WERI-Rb-1 (cell line): ENCODE measurements at regions not wholly inside any gene's neighbourhood (a gene's known extent, or its start where the extent isn't known, plus 50 kb on each side); places are given as distances from the start of the nearest gene placed in this dataset.

ENCODE experiments used
- DNase-seq: peaks from one replicate; pipeline ENCODE4 v3.0.0-alpha.2; 2020
- H3K27ac ChIP-seq: fragments of 250-450 bp; sonication (Bioruptor Pico); 2 replicates; pipeline ENCODE4 v1.5.1; 2020; ENCODE audit warnings: mild to moderate bottlenecking, moderate library complexity
- H3K27me3 ChIP-seq: fragments of 250-450 bp; sonication (Bioruptor Pico); 2 replicates; pipeline ENCODE4 v1.5.1; 2021; ENCODE audit warnings: mild to moderate bottlenecking, low read depth, moderate library complexity; ENCODE audit not compliant: insufficient read depth, severe bottlenecking
- H3K36me3 ChIP-seq: fragments of 250-450 bp; sonication (Bioruptor Pico); 2 replicates; pipeline ENCODE4 v1.5.1; 2020; ENCODE audit warnings: mild to moderate bottlenecking, moderate library complexity
- H3K4me3 ChIP-seq: 2 replicates; pipeline ENCODE4 v1.5.1; 2011; ENCODE audit warnings: low read depth, mild to moderate bottlenecking, control low read depth, low read length
- H3K9me3 ChIP-seq: fragments of 250-450 bp; sonication (Bioruptor Pico); 2 replicates; pipeline ENCODE4 v1.5.1; 2021; ENCODE audit warnings: mild to moderate bottlenecking, moderate library complexity; ENCODE audit not compliant: severe bottlenecking
- TF ChIP-seq, protein P1 (sequence below): IDR thresholded peaks from 2 replicates; pipeline ENCODE4 v1.5.1; 2011; ENCODE audit warnings: low read depth, mild to moderate bottlenecking, control low read depth, inconsistent platforms, low read length

DNA sequence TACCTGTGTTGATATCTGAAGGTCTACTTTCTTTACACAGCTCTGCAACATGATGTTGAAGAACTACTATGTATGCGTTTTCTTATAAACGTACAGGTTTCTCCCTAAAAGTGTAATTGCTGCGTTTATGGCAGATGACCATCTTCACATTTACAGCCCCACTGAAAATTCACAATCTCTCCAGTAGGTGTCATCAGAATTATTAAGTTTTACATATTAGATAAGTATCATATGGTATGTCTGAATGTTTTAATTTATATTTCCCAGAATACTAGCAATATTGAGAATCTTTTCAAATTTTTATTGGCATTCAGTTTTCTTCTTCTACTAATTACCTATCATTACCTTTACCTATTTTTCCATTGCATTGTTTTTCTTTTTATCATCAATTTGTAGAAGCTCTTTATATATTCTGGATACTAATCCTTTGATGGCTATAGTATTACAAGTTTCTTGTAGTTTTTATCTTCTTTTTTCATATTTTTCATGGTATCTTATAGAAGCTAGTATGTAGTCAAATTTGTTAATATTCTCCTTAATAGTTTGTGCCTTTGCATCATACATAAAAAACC is 123.5 kb downstream of the CAPZA3 start:
- DNase-seq, result no peak
- H3K4me3 ChIP-seq, result no peak overlapping the region
- H3K27ac ChIP-seq, result no peak overlapping the region
- TF ChIP-seq, protein P1, sequence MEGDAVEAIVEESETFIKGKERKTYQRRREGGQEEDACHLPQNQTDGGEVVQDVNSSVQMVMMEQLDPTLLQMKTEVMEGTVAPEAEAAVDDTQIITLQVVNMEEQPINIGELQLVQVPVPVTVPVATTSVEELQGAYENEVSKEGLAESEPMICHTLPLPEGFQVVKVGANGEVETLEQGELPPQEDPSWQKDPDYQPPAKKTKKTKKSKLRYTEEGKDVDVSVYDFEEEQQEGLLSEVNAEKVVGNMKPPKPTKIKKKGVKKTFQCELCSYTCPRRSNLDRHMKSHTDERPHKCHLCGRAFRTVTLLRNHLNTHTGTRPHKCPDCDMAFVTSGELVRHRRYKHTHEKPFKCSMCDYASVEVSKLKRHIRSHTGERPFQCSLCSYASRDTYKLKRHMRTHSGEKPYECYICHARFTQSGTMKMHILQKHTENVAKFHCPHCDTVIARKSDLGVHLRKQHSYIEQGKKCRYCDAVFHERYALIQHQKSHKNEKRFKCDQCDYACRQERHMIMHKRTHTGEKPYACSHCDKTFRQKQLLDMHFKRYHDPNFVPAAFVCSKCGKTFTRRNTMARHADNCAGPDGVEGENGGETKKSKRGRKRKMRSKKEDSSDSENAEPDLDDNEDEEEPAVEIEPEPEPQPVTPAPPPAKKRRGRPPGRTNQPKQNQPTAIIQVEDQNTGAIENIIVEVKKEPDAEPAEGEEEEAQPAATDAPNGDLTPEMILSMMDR, result 0 out of 2 replicates have a peak, but pooled peaks have one; percentile 5
- H3K27me3 ChIP-seq, result no peaks in the 10 kb centered on the region
- H3K36me3 ChIP-seq, result no peaks in the 10 kb centered on the region
- H3K9me3 ChIP-seq, result no peaks in the 10 kb centered on the region

DNA sequence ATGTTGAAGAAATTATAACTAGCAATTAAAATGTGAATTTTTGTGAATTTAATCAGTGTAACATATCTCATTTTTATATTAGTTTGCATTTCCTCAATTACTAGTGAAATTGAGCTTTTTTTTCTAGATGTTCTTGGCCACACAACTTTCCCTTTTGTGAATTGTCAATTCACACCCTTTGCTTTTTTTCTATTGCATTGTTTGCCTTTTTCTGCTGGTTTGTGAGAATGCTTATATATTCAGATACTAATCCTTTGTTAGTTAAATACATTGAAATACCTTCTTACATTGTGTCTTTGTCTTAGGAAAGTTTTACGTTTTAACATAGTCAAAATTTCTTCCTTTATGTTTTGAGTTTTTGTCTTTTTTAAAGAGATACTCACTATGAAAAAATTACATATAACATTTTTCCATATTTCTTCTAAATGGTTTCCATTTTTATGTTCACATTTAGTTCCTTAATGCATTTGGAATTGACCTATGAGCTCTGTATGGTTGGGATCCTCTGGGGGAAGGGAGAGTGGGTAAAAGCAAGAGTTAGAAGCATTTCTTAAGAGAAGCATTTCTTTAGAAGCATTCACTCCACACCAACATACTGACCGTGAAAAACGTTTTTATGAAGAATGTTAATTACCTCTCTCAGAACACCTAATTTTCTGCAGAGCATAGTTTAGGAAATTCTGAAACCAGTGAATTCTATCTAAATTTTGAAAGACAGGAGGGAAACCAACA is 126.0 kb downstream of the CAPZA3 start:
- H3K4me3 ChIP-seq, result no peak overlapping the region
- no peaks in the 10 kb centered on the region for H3K36me3 ChIP-seq
- no peak overlapping the region for H3K27ac ChIP-seq
- H3K9me3 ChIP-seq, result no peaks in the 10 kb centered on the region
- TF ChIP-seq, protein P1, result no peak
- no peak for DNase-seq
- no peaks in the 10 kb centered on the region for H3K27me3 ChIP-seq

DNA sequence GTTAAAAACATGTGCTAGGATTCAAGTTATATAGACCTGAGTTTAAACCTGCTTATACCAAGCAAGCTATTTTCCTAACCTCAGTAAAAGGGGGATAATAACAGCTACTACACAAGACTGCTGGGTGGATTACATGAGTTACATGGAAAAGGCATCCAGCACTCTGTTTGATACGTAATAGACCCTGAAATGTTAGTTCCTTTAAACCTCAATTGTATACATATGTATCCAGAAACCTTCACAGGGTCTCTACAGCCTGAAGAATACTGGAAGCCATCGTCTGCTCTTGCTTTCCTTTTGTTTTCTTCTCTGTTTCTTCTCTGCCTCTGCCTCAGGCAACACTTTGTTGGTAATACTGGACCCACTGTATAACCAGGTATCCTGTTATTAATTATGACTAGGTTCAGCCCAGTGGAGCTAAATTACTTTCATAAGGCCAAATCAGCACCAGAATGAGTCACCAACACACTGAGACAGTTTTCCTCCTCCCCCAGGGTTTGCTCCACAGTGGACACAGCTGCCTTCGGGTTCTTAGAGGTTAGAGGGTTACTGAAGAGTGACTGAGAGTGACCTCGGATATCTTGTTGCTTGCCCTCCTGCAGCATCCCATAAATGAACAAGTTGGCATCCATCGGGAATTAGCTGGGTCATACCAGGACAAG is 127.1 kb downstream of the CAPZA3 start:
- TF ChIP-seq, protein P1, result no peak
- H3K9me3 ChIP-seq, result no peaks in the 10 kb centered on the region
- no peak overlapping the region for H3K4me3 ChIP-seq
- no peak for DNase-seq
- no peaks in the 10 kb centered on the region for H3K36me3 ChIP-seq
- H3K27ac ChIP-seq, result no peak overlapping the region
- no peaks in the 10 kb centered on the region for H3K27me3 ChIP-seq

DNA sequence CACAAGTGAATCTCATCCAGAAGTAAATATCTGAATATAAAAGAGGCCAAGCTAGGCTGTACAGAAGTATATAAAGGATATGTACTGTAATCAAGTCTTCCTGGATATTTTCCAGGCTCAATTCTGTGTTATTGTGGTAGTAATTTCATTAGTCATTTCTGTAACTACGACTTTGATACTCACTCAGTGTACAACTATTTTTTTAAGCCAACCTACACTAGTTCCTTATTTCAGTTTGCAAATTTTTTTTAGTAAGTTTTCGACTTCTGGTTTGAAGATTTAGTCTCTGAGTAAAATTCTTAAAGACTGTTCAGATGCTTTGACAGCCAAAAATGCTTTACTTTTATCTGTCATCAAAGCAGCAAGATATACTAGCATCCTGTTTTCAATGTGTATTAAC is 130.8 kb downstream of the CAPZA3 start:
- Histone ChIP-seq H3K27me3 (no peaks in the 10 kb centered on the region), H3K9me3 (no peaks in the 10 kb centered on the region), H3K4me3 (no peak overlapping the region), H3K36me3 (no peaks in the 10 kb centered on the region), H3K27ac (no peak overlapping the region)
- TF ChIP-seq, protein P1, result no peak
- DNase-seq, result no peak

DNA sequence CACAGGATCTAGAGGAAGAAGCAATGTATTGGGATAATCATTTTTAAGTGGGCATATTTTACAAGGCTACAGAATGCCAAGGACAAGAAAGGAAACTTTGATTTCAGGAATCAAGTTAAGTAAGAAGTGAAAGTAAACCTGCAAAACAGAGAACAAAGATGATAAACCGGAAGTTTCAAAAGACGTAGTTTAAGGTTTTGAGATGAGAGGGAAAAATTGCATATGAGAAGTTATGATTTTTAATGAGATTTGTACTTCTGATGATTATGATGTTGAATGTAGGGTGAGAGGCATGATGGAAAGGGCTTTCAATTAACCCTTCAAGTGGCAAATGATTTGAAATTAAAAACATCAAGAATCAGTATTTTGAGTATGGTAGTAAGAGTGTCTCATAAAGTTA is 134.9 kb downstream of the CAPZA3 start:
- H3K27ac ChIP-seq, result no peak overlapping the region
- no peaks in the 10 kb centered on the region for H3K27me3 ChIP-seq
- H3K36me3 ChIP-seq, result no peaks in the 10 kb centered on the region
- TF ChIP-seq, protein P1, result no peak
- H3K9me3 ChIP-seq, result no peaks in the 10 kb centered on the region
- no peak for DNase-seq
- H3K4me3 ChIP-seq, result no peak overlapping the region
